Liver (tissue), 8 donors: ENCODE measurements at regions not wholly inside any gene's neighbourhood (a gene's known extent, or its start where the extent isn't known, plus 50 kb on each side); places are given as distances from the start of the nearest gene placed in this dataset.

Source experiments
- DNase-seq: peaks from one replicate; pipeline ENCODE4 v3.0.0-alpha.2; 2017; ENCODE audit warnings: low spot score
- H3K27ac ChIP-seq, 2 donors: one replicate each; pipeline ENCODE4 v1.7.0; 2013; ENCODE audit warnings: inconsistent platforms in 2 of 2, low read length in 2 of 2, control low read depth in 1 of 2, low read depth in 1 of 2, mild to moderate bottlenecking in 1 of 2
- H3K27me3 ChIP-seq, 4 donors: one replicate each; pipeline versions ENCODE4 v1.6.1 to v1.7.0; 2013; ENCODE audit warnings: low read length in 3 of 4, inconsistent platforms in 1 of 4, mild to moderate bottlenecking in 1 of 4, moderate library complexity in 1 of 4; ENCODE audit not compliant: control insufficient read depth in 4 of 4, insufficient read depth in 4 of 4
- H3K36me3 ChIP-seq, 4 donors: one replicate each; pipeline versions ENCODE4 v1.6.1 to v1.7.0; 2013; ENCODE audit warnings: low read length in 3 of 4, mild to moderate bottlenecking in 3 of 4, low read depth in 1 of 4, moderate library complexity in 1 of 4; ENCODE audit not compliant: control insufficient read depth in 4 of 4, insufficient read depth in 3 of 4
- H3K4me1 ChIP-seq, 4 donors: one replicate each; pipeline versions ENCODE4 v1.6.1 to v1.7.0; 2013; ENCODE audit warnings: low read length in 3 of 4, mild to moderate bottlenecking in 3 of 4, moderate library complexity in 1 of 4; ENCODE audit not compliant: control insufficient read depth in 4 of 4, insufficient read depth in 4 of 4
- H3K4me3 ChIP-seq, 3 donors: one replicate each; pipeline versions ENCODE4 v1.6.1 to v1.7.0; 2013; ENCODE audit warnings: low read length in 3 of 3, control low read depth in 1 of 3, low read depth in 1 of 3, mild to moderate bottlenecking in 1 of 3
- H3K9ac ChIP-seq, 2 donors: one replicate each; pipeline ENCODE4 v1.7.0; 2013; ENCODE audit warnings: low read length in 2 of 2, mild to moderate bottlenecking in 2 of 2, moderate library complexity in 2 of 2, control low read depth in 1 of 2, low read depth in 1 of 2
- H3K9me3 ChIP-seq, 4 donors: one replicate each; pipeline versions ENCODE4 v1.6.1 to v1.7.0; 2013; ENCODE audit warnings: low read length in 3 of 4; ENCODE audit not compliant: control insufficient read depth in 4 of 4
- EGR1 ChIP-seq, 2 donors: IDR thresholded peaks; 2 replicates each; pipeline ENCODE4 v1.6.1; 2016 to 2018; ENCODE audit warnings: antibody characterized with exemption in 2 of 2, low read depth in 2 of 2
- FOXA1 ChIP-seq: IDR thresholded peaks from 2 replicates; pipeline ENCODE4 v1.6.1; 2016; ENCODE audit warnings: antibody characterized with exemption
- FOXA2 ChIP-seq: IDR thresholded peaks from 2 replicates; pipeline ENCODE4 v1.6.1; 2016; ENCODE audit warnings: antibody characterized with exemption
- GABPA ChIP-seq, 2 donors: IDR thresholded peaks in 1 of 2; conservative IDR thresholded peaks in 1 of 2; 2 replicates each; pipeline ENCODE4 v1.6.1; 2016; ENCODE audit warnings: antibody characterized with exemption in 2 of 2, mild to moderate bottlenecking in 1 of 2, moderate library complexity in 1 of 2
- HNF4A ChIP-seq, 2 donors: conservative IDR thresholded peaks; 2 replicates each; pipeline ENCODE4 v1.6.1; 2016; ENCODE audit warnings: antibody characterized with exemption in 2 of 2, mild to moderate bottlenecking in 2 of 2
- HNF4G ChIP-seq: IDR thresholded peaks from 2 replicates; pipeline ENCODE4 v1.6.1; 2016; ENCODE audit warnings: antibody characterized with exemption
- MAX ChIP-seq: IDR thresholded peaks from 2 replicates; pipeline ENCODE4 v1.6.1; 2016; ENCODE audit warnings: antibody characterized with exemption
- NR2F2 ChIP-seq: IDR thresholded peaks from 2 replicates; pipeline ENCODE4 v1.6.1; 2016; ENCODE audit warnings: antibody characterized with exemption
- RAD21 ChIP-seq, 2 donors: IDR thresholded peaks; 2 replicates each; pipeline ENCODE4 v1.6.1; 2016; ENCODE audit warnings: antibody characterized with exemption in 2 of 2, mild to moderate bottlenecking in 2 of 2
- RXRA ChIP-seq, 2 donors: IDR thresholded peaks; 2 replicates each; pipeline ENCODE4 v1.6.1; 2017 to 2018; ENCODE audit warnings: antibody characterized with exemption in 2 of 2, mild to moderate bottlenecking in 1 of 2
- SP1 ChIP-seq: IDR thresholded peaks from 2 replicates; pipeline ENCODE4 v1.6.1; 2018; ENCODE audit warnings: antibody characterized with exemption, mild to moderate bottlenecking
- TAF1 ChIP-seq: conservative IDR thresholded peaks from 2 replicates; pipeline ENCODE4 v1.6.1; 2016; ENCODE audit warnings: antibody characterized with exemption, mild to moderate bottlenecking
- YY1 ChIP-seq: IDR thresholded peaks from 2 replicates; pipeline ENCODE4 v1.6.1; 2016; ENCODE audit warnings: antibody characterized with exemption, mild to moderate bottlenecking
- WGBS: extraction: QIAGEN DNeasy Blood & Tissue Kit; methylation state at CpG from one replicate; pipeline ENCODE4 v1.1.7; 2013; 5-methylcytosine and 5-hydroxymethylcytosine counted together
- TF ChIP-seq, protein P1 (sequence below): IDR thresholded peaks from 2 replicates; pipeline ENCODE4 v1.6.1; 2016; ENCODE audit warnings: antibody characterized with exemption
- TF ChIP-seq, protein P2 (sequence below): IDR thresholded peaks from 2 replicates; pipeline ENCODE4 v1.6.1; 2016; ENCODE audit warnings: antibody characterized with exemption
- TF ChIP-seq, protein P3 (sequence below): fragments of 150-350 bp; IDR thresholded peaks from 2 replicates; pipeline ENCODE4 v1.5.1; 2017; ENCODE audit warnings: improper control_type of control experiment, low read depth, low read length; ENCODE audit not compliant: missing input control
- TF ChIP-seq, protein P4 (sequence below): IDR thresholded peaks from 2 replicates; pipeline ENCODE4 v1.6.1; 2016; ENCODE audit warnings: antibody characterized with exemption, mild to moderate bottlenecking
- donor health status: healthy.
- donor health status: healthy.
- donor health status: healthy.
- donor health status: healthy.
- donor health status: healthy.

DNA sequence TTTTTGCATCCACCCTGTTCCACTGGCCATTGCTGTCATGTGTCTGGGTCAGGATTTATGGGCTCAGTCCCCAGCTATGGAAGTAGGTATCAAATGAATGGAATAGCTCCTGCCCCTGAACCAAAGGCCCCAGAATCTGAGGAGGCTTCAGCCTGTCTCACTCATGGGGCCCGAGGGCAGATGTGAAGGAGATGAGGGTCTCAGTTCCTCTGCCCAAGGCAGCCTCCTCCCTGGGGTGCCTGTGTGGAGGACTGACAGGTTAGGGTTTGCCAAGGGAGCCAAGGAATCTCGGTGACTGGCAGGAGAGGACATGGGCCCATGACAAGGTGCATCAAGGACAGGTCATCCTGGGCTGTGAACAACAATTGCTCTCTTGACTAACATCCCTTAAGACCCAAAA lies 70.4 kb downstream of the CPN2 start:
- TF ChIP-seq, protein P1, sequence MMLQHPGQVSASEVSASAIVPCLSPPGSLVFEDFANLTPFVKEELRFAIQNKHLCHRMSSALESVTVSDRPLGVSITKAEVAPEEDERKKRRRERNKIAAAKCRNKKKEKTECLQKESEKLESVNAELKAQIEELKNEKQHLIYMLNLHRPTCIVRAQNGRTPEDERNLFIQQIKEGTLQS: no peak
- TF ChIP-seq GABPA (IDR thresholded peaks at IDR 0.05 in 1 of 2, conservative IDR thresholded peaks at IDR 0.05 in 1 of 2): no peak
- TF ChIP-seq MAX: no peak
- TF ChIP-seq NR2F2: no peak
- no peak for TF ChIP-seq RAD21 (IDR thresholded peaks at IDR 0.05)
- TF ChIP-seq, protein P2, sequence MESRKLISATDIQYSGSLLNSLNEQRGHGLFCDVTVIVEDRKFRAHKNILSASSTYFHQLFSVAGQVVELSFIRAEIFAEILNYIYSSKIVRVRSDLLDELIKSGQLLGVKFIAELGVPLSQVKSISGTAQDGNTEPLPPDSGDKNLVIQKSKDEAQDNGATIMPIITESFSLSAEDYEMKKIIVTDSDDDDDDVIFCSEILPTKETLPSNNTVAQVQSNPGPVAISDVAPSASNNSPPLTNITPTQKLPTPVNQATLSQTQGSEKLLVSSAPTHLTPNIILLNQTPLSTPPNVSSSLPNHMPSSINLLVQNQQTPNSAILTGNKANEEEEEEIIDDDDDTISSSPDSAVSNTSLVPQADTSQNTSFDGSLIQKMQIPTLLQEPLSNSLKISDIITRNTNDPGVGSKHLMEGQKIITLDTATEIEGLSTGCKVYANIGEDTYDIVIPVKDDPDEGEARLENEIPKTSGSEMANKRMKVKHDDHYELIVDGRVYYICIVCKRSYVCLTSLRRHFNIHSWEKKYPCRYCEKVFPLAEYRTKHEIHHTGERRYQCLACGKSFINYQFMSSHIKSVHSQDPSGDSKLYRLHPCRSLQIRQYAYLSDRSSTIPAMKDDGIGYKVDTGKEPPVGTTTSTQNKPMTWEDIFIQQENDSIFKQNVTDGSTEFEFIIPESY: no peak
- no peak for TF ChIP-seq FOXA2
- no peak for TF ChIP-seq YY1
- TF ChIP-seq, protein P3, sequence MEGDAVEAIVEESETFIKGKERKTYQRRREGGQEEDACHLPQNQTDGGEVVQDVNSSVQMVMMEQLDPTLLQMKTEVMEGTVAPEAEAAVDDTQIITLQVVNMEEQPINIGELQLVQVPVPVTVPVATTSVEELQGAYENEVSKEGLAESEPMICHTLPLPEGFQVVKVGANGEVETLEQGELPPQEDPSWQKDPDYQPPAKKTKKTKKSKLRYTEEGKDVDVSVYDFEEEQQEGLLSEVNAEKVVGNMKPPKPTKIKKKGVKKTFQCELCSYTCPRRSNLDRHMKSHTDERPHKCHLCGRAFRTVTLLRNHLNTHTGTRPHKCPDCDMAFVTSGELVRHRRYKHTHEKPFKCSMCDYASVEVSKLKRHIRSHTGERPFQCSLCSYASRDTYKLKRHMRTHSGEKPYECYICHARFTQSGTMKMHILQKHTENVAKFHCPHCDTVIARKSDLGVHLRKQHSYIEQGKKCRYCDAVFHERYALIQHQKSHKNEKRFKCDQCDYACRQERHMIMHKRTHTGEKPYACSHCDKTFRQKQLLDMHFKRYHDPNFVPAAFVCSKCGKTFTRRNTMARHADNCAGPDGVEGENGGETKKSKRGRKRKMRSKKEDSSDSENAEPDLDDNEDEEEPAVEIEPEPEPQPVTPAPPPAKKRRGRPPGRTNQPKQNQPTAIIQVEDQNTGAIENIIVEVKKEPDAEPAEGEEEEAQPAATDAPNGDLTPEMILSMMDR: no peak
- TF ChIP-seq, protein P4, sequence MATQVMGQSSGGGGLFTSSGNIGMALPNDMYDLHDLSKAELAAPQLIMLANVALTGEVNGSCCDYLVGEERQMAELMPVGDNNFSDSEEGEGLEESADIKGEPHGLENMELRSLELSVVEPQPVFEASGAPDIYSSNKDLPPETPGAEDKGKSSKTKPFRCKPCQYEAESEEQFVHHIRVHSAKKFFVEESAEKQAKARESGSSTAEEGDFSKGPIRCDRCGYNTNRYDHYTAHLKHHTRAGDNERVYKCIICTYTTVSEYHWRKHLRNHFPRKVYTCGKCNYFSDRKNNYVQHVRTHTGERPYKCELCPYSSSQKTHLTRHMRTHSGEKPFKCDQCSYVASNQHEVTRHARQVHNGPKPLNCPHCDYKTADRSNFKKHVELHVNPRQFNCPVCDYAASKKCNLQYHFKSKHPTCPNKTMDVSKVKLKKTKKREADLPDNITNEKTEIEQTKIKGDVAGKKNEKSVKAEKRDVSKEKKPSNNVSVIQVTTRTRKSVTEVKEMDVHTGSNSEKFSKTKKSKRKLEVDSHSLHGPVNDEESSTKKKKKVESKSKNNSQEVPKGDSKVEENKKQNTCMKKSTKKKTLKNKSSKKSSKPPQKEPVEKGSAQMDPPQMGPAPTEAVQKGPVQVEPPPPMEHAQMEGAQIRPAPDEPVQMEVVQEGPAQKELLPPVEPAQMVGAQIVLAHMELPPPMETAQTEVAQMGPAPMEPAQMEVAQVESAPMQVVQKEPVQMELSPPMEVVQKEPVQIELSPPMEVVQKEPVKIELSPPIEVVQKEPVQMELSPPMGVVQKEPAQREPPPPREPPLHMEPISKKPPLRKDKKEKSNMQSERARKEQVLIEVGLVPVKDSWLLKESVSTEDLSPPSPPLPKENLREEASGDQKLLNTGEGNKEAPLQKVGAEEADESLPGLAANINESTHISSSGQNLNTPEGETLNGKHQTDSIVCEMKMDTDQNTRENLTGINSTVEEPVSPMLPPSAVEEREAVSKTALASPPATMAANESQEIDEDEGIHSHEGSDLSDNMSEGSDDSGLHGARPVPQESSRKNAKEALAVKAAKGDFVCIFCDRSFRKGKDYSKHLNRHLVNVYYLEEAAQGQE: no peak
- no peak for TF ChIP-seq HNF4G
- TF ChIP-seq FOXA1: no peak
- no peak for TF ChIP-seq TAF1
- TF ChIP-seq SP1: no peak
- no peak for TF ChIP-seq RXRA (IDR thresholded peaks at IDR 0.05)
- no peak for TF ChIP-seq EGR1 (IDR thresholded peaks at IDR 0.05; ENCODE audit: low read depth in 2 of 2)
- H3K36me3 ChIP-seq: no peaks in the 10 kb centered on the region
- H3K27me3 ChIP-seq: no peaks in the 10 kb centered on the region
- peaks cover 13 to 24% (median 22%) of the 10 kb centered on the region in 4 donors for H3K4me1 ChIP-seq
- no peak overlapping the region for H3K4me3 ChIP-seq
- H3K9me3 ChIP-seq: no peaks in the 10 kb centered on the region
- H3K27ac ChIP-seq: no peak overlapping the region
- no peak overlapping the region for H3K9ac ChIP-seq
- 92% methylated on average over 2 of the region's 2 CpGs for WGBS
- DNase-seq: no peak

DNA sequence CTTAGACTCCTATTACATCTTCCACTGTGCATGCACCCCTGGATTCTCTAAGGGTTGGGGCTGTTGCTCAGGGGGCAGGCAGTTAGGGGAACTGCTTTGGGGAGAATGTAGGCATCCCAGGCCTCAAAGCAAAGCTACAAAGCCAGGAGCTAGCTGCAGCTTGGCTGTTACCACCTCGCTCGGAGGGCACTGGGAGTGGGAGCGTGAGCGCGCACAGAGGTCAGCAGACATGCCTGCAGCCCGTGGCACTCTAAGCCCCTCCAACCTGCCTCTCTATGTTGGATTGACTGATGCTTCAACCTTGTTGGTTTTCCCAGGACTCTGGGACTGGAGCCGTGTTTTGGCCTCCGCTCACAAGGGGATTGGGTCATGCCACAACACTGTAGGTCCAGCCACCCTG lies 69.8 kb downstream of the CPN2 start:
- TF ChIP-seq HNF4A (conservative IDR thresholded peaks at IDR 0.05) (no peak), HNF4G (no peak), TAF1 (no peak), YY1 (no peak), RAD21 (IDR thresholded peaks at IDR 0.05) (no peak), SP1 (no peak), GABPA (IDR thresholded peaks at IDR 0.05 in 1 of 2, conservative IDR thresholded peaks at IDR 0.05 in 1 of 2) (no peak)
- Histone ChIP-seq H3K27me3 (no peaks in the 10 kb centered on the region), H3K4me3 (no peak overlapping the region), H3K36me3 (no peaks in the 10 kb centered on the region), H3K4me1 (peaks cover 13 to 24% (median 20%) of the 10 kb centered on the region in 4 donors), H3K9ac (no peak overlapping the region), H3K9me3 (no peaks in the 10 kb centered on the region), H3K27ac (no peak overlapping the region)
- 97% methylated on average over 8 of the region's 8 CpGs for WGBS
- DNase-seq: no peak
